ENCODE measurements at regions not wholly inside any gene's neighbourhood (a gene's known extent, or its start where the extent isn't known, plus 50 kb on each side); places are given as distances from the start of the nearest gene placed in this dataset.
"Not testable (repeated sequence)": the region's sequence is repeated elsewhere in the genome, so short reads cannot be mapped to it uniquely, and the experiment has no call there.

DNA sequence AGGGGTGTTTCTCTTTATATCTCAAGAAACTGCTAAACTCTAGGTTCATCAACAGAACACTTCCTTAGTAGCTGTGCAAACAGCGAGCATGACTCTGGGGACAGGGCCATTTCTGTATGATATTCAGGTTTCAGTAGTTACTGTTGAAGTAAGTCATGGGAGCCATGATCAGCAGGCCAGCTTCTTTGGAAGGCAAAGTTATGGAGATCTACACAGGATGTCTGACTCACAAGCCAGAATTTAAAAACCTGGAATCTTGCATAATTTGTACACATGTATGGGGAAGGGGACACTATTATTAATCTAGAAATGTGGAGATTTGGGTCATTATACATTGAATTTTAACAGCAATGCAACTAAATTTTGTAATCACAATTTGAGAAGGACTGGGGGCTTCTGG lies 187.8 kb upstream of the NR3C2 start:
- DNase-seq, result no peak

DNA sequence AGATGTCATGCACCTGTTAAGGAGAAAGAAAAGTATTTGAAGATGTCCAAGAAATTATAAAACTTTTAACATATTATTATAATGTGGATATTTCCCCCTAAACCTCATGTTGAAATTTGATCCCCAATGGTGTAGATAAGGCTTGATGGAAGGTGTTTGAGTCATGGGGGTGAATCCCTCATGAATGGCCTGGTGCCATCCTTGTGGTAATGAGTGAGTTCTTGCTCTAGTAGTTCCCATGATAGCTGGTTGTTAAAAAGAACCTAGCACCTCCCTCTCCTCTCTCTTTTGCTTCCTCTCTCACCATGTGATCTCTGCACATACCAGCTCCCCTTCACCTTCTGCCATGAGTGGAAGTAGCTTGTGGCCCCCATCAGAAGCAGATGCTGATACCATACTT lies 176.6 kb upstream of the NR3C2 start:
- DNase-seq, result no peak

DNA sequence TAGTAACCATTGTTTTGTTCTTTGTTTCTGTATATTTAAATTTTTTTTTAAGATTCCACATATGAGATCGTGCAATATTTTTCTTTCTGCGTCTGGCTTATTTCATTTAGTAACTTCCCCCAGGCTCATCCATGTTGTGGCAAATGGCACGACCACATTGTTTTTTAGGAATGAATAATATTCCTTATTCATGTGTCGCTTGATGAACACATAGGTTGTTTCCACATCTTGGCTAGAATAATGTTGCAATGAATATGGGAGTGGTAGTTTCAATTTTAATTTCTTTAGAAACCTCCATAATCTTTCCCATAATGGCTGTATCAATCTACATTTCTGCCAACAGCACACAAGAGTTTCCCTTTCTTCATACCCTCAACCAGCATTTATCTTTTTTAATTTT lies 166.8 kb upstream of the NR3C2 start:
- DNase-seq, result no peak

DNA sequence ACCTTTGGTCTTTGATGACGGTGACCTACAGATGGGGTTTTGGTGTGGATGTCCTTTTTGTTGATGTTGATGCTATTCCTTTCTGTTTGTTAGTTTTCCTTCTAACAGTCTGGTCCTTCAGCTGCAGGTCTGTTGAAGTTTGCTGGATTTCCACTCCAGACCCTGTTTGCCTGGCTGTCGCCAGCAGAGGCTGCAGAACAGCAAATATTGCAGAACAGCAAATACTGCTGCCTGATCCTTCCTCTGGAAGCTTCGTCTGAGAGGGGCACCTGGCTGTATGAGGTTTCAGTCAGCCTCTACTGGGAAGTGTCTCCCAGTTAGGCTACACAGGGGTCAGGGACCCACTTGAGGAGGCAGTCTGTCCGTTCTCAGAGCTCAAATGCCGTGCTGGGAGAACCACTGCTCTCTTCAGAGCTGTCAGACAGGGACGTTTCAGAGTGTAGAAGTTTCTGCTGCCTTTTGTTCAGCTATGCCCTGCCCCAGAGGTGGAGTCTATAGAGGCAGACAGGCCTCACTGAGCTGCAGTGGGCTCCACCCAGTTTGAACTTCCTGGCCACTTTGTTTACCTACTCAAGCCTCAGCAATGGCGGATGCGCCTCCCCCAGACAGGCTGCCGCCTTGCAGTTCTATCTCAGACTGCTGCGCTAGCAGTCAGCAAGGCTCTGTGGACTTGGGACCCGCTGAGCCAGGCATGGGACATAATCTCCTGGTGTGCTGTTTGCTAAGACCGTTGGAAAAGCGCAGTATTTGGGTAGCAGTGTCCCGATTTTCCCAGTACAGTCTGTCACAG lies 156.4 kb upstream of the NR3C2 start:
- not testable (repeated sequence) for DNase-seq

DNA sequence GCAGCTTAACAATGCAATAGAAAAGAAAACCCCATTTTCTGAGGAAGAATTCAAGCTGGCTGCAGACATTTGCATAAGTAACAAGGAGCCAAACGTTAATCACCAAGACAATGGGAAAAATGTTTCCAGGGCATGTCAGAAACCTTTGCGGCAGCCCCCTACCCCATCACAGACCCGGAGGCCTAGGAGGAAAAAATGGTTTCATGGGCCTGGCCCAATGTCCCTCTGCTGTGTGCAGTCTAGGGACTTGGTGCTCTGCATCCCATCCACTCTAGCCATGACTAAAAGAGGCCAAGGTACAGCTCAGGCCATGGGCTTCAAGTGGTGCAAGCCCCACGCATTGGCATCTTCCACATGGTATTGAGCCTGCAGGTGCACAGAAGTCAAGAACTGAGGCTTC lies 147.0 kb upstream of the NR3C2 start:
- no peak for DNase-seq

DNA sequence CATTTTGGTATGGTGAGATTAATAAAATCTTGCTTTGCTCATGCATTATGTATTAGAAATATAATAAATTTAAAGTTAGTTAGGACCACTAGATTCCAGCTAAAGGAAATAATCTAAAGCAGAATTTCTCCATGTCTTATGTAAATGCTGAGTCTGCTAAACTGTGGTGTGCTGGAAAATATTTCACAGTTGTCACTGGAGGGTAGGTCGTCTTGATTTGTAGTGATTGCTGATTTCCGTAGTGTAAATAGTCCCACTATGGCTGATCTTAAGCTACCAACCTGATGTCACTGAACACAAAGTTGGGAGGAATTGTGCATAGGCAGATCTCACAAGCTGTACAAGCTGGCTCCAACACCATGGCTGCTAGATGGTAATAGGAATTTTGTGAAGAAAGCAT lies 133.4 kb upstream of the NR3C2 start:
- no peak for DNase-seq

GRCh38 chr4:148574911-148575310 lies 132.7 kb upstream of the NR3C2 start:
- DNase-seq, result no peak

DNA sequence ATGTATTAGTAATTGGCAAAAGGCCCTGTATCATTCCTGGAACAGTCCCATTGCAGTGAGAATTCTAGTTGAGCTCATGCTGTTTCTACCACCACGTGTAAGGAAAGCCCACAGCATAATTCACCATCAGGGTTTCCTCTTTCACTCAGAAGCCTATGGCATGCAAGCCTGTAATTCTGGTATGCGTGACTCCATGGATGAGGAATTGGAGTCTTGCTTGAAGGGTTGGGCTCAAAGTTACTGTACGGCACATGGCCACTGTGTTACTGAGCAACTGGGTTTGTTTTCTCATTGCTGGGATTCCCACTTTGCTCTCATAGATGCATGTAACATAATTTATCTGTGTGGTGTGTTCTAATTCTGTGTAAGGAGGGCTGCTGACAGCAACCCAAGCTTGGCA lies 132.3 kb upstream of the NR3C2 start:
- DNase-seq, result peak; percentile 60

GRCh38 chr4:148574066-148574465 lies 131.9 kb upstream of the NR3C2 start:
- DNase-seq, result no peak

GRCh38 chr4:148573296-148573695 lies 131.1 kb upstream of the NR3C2 start:
- no peak for DNase-seq

- no peak for DNase-seq
Observed at GRCh38 chr4:148565801-148566200, 123.6 kb upstream of the NR3C2 start.

DNA sequence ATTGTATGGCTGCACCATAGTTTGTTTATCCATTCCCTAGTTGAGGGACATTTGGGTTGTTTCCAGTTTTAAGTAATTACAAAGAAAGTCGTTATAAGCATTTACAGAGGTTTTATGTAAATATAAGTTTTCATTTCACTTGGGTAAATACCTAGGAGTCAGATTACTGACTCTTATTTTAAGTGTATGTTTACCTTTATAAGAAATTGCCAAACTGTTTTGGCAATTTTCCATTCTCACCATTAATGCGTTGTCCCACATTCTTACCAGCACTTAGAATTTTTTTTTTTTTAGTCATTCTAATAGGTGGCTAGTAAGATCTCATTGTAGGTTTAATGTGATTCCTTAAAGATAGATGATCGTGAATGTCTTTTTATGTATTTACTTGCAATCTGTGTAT lies 121.5 kb upstream of the NR3C2 start:
- no peak for DNase-seq

DNA sequence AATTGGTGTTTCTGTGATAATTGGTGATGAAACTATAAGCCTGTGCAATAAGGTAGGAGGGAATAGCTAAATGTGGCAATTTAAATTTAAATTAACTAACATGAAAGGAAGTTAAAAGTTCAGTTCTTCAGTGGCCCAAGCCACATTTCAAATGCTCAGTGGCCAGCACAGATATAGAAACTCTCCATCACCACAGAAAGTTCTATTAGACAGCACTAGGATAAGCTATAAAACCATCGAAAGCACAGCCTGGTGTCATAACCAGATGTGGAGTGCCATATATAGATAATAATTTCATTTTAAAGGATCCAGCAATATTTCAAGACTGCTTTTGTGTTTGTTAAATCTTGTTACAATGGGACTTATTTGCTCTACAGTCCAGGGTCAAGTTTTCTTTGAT lies 119.3 kb upstream of the NR3C2 start:
- DNase-seq, result no peak

GRCh38 chr4:148557793-148558192 lies 115.6 kb upstream of the NR3C2 start:
- no peak for DNase-seq

GRCh38 chr4:148550788-148551187 lies 108.6 kb upstream of the NR3C2 start:
- DNase-seq, result no peak

DNA sequence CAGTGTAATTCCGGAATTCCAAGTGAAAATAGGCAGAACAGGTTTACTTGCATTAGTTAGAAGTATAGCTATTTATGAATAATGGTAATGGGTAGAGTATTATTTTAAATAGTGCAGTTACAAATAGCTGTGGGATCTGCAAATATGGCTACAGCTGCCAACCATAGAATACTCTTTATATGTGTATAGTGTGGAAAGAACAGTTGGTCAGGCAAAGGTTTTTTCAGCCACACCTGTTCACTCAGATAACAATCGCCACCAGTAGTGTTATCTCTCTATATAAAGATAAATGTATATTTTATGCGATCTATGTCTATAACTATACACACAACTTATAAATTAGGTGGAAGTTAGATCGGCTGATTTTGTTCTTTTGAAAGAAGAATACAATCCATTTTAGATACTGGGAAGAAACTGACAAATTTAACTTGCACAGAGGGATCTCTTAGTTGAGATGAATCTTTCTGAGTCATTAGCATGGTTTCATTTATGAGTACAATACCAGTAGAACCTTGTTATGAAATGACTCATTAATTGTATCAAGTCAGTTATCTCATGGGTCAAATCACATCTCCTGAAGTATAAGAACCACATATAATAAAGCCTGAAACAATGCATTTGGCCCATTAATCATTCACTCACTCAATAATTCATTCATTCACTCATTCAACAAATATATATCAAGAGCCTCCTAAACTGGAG lies 100.9 kb upstream of the NR3C2 start:
- no peak for DNase-seq

- no peak for DNase-seq
Observed at GRCh38 chr4:148540622-148541326, 98.6 kb upstream of the NR3C2 start.

- DNase-seq, result no peak
Observed at GRCh38 chr4:148539387-148539786, 97.2 kb upstream of the NR3C2 start.

GRCh38 chr4:148533851-148534250 lies 91.6 kb upstream of the NR3C2 start:
- DNase-seq, result not testable (repeated sequence)

- DNase-seq, result peak; percentile 5
Observed at GRCh38 chr4:148530114-148530513, 87.9 kb upstream of the NR3C2 start.

- no peak for DNase-seq
Observed at GRCh38 chr4:148527571-148527970, 85.4 kb upstream of the NR3C2 start.

DNA sequence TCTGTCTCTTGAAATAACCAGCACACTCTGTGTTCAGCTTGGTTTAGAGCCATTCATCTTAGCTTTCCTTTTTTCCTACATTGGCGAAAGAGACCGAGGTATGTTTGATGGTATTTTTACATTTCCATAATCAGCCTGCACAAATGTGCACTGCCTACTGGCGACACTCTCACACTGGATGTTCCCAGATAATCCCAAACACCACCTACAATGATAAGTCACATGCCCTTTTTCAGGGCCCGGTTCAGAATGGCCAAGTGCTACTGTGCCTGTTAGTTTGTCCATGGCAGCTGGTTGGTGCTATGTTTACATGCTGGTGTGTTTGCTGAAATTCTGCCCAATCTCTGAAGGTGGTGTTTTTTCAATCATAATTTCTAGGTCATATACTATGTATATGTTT lies 80.8 kb upstream of the NR3C2 start:
- no peak for DNase-seq

- DNase-seq, result peak; percentile 40
Observed at GRCh38 chr4:148515248-148515647, 73.0 kb upstream of the NR3C2 start.

- DNase-seq, result no peak
Observed at GRCh38 chr4:148514581-148514980, 72.4 kb upstream of the NR3C2 start.

Measured in fibroblast of skin of right biceps (primary cell).